ENCODE measurements at regions not wholly inside any gene's neighbourhood (a gene's known extent, or its start where the extent isn't known, plus 50 kb on each side); places are given as distances from the start of the nearest gene placed in this dataset.

DNA sequence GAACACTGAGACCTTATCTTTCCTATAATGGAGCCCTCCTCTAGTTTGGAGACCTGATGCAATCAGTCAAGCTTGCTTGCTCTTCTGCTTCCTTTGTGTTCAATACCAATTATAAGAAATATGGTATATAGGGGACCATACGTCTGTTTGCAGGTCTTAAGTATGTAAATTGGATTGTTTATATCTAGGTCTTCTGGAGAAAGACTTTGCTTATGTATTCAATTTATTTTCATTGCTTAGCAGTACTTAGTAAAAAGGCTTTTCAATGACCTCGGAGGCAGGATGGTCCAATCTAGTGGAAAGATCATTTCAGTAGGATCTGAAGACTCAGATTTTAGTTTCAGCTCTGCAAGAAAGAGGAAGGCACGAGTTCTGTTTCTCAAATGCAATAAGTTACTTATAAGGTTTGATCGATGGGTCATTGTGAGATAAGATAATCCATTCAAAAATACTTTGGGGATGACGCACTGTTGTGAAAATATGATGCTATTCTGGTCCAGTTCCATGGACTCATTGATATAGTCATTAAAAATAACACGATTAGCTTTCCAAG is 571.6 kb downstream of the SH2D4B start:
- H3K27me3 ChIP-seq (ENCODE audit: control insufficient read depth in 2 of 2, insufficient read depth in 2 of 2, low read length in 2 of 2), result no peaks in the 10 kb centered on the region
- no peak overlapping the region for H3K4me2 ChIP-seq (replicated peaks; ENCODE audit: extremely low read depth, low read length, poor library complexity, severe bottlenecking)
- no peak overlapping the region for H3K4me3 Mint-ChIP-seq
- no peaks in the 10 kb centered on the region for H3K79me2 ChIP-seq (ENCODE audit: insufficient read depth, low read length)
- H4K20me1 ChIP-seq (ENCODE audit: insufficient read depth, low read length), result no peaks in the 10 kb centered on the region
- 75% methylated on average over 2 of the region's 6 CpGs for WGBS (ENCODE audit: insufficient coverage)
- intact Hi-C loops (cut with micrococcal nuclease), result no loop called here
- H3K4me1 Mint-ChIP-seq, result no peaks in the 10 kb centered on the region
- H3K27me3 Mint-ChIP-seq (ENCODE audit: low read depth in 3 of 3), result no peaks in the 10 kb centered on the region
- DNase-seq, result no peak
- H3K4me1 ChIP-seq (ENCODE audit: control insufficient read depth in 1 of 2, insufficient read depth in 2 of 2, low read length in 2 of 2), result no peaks in the 10 kb centered on the region
- no peak overlapping the region for H3K4me3 ChIP-seq (replicated peaks in 1 of 3; ENCODE audit: low read depth in 2 of 3, low read length in 3 of 3)
- no peak overlapping the region for H3K27ac Mint-ChIP-seq
- no peaks in the 10 kb centered on the region for H3K36me3 Mint-ChIP-seq
- H3K9me3 Mint-ChIP-seq, result peaks cover 0 to 4% (median 0%) of the 10 kb centered on the region in 7 donors
- no peaks in the 10 kb centered on the region for H3K36me3 ChIP-seq (replicated peaks in 1 of 2; ENCODE audit: control insufficient read depth in 1 of 2, insufficient read depth in 2 of 2, low read length in 2 of 2)
- no peak overlapping the region for H3K27ac ChIP-seq (ENCODE audit: low read depth in 1 of 2, low read length in 2 of 2)
- TF ChIP-seq, protein P1, sequence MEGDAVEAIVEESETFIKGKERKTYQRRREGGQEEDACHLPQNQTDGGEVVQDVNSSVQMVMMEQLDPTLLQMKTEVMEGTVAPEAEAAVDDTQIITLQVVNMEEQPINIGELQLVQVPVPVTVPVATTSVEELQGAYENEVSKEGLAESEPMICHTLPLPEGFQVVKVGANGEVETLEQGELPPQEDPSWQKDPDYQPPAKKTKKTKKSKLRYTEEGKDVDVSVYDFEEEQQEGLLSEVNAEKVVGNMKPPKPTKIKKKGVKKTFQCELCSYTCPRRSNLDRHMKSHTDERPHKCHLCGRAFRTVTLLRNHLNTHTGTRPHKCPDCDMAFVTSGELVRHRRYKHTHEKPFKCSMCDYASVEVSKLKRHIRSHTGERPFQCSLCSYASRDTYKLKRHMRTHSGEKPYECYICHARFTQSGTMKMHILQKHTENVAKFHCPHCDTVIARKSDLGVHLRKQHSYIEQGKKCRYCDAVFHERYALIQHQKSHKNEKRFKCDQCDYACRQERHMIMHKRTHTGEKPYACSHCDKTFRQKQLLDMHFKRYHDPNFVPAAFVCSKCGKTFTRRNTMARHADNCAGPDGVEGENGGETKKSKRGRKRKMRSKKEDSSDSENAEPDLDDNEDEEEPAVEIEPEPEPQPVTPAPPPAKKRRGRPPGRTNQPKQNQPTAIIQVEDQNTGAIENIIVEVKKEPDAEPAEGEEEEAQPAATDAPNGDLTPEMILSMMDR (IDR thresholded peaks at IDR 0.05), result no peak
- H2AFZ ChIP-seq (ENCODE audit: insufficient read depth, low read depth, low read length, poor library complexity, severe bottlenecking), result no peak overlapping the region
- no peaks in the 10 kb centered on the region for H3K9me3 ChIP-seq (replicated peaks in 1 of 2; ENCODE audit: control insufficient read depth in 1 of 2, insufficient read depth in 1 of 2, low read length in 2 of 2)
- H3K9ac ChIP-seq (ENCODE audit: insufficient read depth, low read length, poor library complexity, severe bottlenecking), result no peak overlapping the region

DNA sequence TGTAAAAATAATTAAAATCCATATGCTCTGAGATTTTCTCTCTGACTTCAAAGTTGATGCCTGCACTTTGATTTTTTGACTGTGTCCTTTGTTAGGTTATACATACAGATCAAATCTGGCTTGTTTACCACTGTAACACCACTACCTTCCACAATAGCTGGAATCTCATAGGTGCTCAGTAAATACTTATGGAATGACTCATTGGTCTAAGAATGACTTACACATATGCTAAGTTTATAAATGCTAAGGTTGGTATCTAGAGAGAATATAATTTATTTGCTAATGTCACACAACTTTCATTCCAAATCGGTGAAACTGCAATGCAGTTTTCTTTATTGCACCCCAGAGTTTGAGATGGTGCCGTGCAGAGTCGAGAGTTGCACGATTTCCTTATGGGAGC is 578.5 kb downstream of the SH2D4B start:
- Histone ChIP-seq H2AFZ (ENCODE audit: insufficient read depth, low read depth, low read length, poor library complexity, severe bottlenecking) (no peak overlapping the region), H3K9ac (ENCODE audit: insufficient read depth, low read length, poor library complexity, severe bottlenecking) (no peak overlapping the region), H3K4me3 (replicated peaks in 1 of 3; ENCODE audit: low read depth in 2 of 3, low read length in 3 of 3) (no peak overlapping the region), H3K27ac (ENCODE audit: low read depth in 1 of 2, low read length in 2 of 2) (no peak overlapping the region), H4K20me1 (ENCODE audit: insufficient read depth, low read length) (no peaks in the 10 kb centered on the region), H3K36me3 (replicated peaks in 1 of 2; ENCODE audit: control insufficient read depth in 1 of 2, insufficient read depth in 2 of 2, low read length in 2 of 2) (no peaks in the 10 kb centered on the region), H3K79me2 (ENCODE audit: insufficient read depth, low read length) (no peaks in the 10 kb centered on the region), H3K27me3 (ENCODE audit: control insufficient read depth in 2 of 2, insufficient read depth in 2 of 2, low read length in 2 of 2) (no peaks in the 10 kb centered on the region), H3K4me2 (replicated peaks; ENCODE audit: extremely low read depth, low read length, poor library complexity, severe bottlenecking) (no peak overlapping the region), H3K9me3 (replicated peaks in 1 of 2; ENCODE audit: control insufficient read depth in 1 of 2, insufficient read depth in 1 of 2, low read length in 2 of 2) (no peaks in the 10 kb centered on the region), H3K4me1 (ENCODE audit: control insufficient read depth in 1 of 2, insufficient read depth in 2 of 2, low read length in 2 of 2) (no peaks in the 10 kb centered on the region)
- TF ChIP-seq, protein P1 (IDR thresholded peaks at IDR 0.05), result no peak
- Mint-ChIP-seq H3K4me1 (no peaks in the 10 kb centered on the region), H3K27ac (no peak overlapping the region), H3K9me3 (no peaks in the 10 kb centered on the region), H3K27me3 (ENCODE audit: low read depth in 3 of 3) (peaks cover 0 to 1% (median 0%) of the 10 kb centered on the region in 3 donors), H3K36me3 (no peaks in the 10 kb centered on the region), H3K4me3 (no peak overlapping the region)
- WGBS (ENCODE audit: insufficient coverage), result no CpG with 5 or more reads among the region's 4 CpGs
- DNase-seq, result no peak
- intact Hi-C loops (cut with micrococcal nuclease), result no loop called here
